NCI-H146 (cell line): ENCODE measurements at regions not wholly inside any gene's neighbourhood (a gene's known extent, or its start where the extent isn't known, plus 50 kb on each side); places are given as distances from the start of the nearest gene placed in this dataset.
"Not testable (repeated sequence)": the region's sequence is repeated elsewhere in the genome, so short reads cannot be mapped to it uniquely, and the experiment has no call there.

Experiments used
- DNase-seq: peaks from one replicate; lab custom pipeline; 2025; lab: John Stamatoyannopoulos, UW

- no peak for DNase-seq
Measured at GRCh38 chr16:16879567-16880251, 500.8 kb downstream of the NPIPA7 start.

DNA sequence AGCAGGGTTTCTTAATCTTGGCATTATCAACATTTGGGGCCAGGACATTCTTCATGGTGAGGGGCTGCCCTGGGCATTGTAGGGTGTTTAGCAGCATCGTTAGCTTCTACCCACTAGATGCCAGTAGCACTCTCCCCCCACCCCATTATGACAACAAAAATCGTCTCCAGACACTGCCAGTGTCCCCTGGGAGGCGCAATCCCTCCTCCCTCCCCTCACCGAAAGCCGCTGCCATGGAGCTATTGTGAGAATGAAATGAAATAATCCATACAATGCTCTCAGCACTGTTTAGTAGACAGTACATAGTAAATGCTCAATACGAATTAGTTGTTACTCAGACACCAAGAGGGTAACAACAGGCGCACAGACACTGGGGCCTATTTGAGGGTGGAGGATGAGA lies 502.9 kb downstream of the NPIPA7 start:
- DNase-seq, result no peak

DNA sequence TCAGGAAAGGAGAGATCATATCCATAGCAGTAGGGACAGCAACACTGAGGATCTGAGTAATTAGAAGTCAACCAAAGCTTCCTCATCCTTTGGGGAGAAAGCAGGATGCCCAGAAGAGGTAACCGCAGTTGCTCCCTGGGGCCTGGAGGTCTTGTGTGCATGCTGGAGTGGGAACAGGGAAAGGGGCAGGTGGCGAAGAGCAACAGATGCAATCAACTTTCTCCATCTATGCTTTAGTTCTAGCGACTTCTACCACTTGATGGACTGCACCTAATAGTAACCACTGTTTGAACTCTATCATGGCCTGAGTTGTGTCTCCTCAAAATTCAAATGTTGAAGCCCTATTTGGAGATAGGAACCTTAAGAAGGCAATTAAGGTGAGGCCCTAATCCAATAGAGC lies 503.8 kb downstream of the NPIPA7 start:
- DNase-seq, result no peak

DNA sequence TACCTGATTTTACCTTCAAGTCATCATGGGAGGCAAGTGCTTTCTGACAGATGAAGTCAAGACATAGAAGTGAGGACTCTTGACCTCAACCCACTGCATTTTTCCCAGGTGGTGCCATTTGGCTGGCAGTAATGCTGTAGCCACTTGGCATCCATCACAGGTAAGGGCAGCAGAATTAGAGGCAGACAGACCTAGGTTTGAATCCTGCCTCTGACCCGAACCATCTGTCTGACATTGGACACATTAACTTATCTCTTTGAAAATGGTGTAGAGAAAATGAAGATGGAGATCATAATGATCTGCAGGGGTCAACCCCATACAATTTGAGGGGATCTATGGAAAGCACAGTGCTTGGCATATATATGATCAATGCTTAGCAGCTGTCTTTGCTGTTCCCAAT lies 505.5 kb downstream of the NPIPA7 start:
- no peak for DNase-seq

GRCh38 chr16:16887193-16887592 lies 508.3 kb downstream of the NPIPA7 start:
- DNase-seq, result no peak

DNA sequence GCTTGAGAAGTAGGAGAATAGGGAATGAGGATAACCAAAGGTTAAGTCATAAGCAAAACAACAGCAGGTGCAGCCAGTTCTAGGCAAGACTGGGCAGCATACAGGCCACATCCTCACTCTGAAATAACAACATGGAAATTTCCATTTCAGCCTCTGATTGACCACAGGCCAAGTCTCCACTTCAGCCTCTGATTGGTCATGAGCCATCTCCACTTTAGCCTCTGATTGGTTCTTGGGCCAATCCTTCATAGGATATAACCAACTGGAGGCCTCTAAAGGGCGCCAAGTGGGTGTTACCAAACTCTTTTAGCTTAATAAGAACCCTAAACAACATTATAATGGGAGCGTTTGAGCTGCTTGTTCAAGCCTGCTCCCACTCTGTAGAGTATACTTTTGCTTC lies 512.0 kb downstream of the NPIPA7 start:
- no peak for DNase-seq

DNA sequence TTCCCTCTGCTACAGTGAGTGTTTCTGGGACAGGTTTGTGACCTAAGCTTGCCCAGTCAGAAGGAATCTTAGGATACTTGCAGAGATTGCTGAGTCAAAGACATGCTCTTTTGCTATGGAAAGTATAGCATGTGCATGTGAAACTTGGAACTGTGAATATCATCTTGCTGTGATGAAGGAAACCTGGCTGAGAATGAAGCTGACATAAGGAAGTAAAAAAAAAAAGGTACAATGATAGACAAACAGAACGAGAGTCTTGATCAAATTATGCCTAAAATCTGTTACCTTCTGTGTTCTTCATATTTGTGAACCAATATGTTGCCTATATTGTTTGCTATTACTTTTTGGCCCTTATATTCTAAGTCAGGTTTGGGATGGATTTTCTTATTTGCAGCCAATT lies 525.7 kb downstream of the NPIPA7 start:
- no peak for DNase-seq

DNA sequence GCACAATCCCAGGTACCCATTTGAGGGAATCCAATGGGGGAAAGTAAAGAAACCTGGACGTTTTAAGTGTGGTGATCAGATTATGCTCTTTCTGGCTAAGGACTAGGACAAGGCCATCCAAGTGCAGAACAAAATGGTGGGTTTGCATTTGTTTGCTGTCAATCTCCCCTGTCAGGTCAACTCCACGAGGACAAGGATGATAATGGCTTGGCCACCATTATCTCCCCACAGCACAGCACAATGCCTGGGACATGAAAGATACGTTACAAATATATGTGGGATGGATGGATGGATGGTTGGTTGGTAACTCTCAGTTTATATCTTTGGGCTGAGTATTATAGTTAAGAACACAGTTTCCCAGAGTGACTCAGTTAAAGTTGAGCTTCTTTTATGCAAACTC lies 526.9 kb downstream of the NPIPA7 start:
- no peak for DNase-seq

- DNase-seq, result no peak
Measured at GRCh38 chr16:16907089-16907488, 528.1 kb downstream of the NPIPA7 start.

GRCh38 chr16:16908077-16908476 lies 529.1 kb downstream of the NPIPA7 start:
- DNase-seq, result no peak

DNA sequence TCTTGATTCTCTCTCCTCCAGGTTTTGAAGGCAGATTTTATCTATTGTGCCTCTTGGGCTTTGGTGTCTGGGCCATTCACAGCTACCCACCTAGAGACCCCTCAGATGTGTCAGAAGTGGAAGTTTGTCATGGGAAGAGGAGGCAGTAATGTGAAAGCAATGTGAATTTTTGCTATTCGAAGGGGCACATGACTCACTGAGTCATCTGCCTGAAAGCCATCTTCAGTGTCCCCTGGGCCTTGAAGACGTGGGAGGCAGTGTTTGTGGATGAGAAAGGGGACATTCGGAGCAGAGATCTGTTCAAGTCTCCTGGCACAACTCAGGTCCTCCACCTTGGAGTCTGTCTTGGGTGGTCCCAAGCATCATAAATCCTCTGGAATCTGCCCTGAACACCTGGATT lies 530.2 kb downstream of the NPIPA7 start:
- no peak for DNase-seq

- no peak for DNase-seq
Measured at GRCh38 chr16:16910666-16911065, 531.7 kb downstream of the NPIPA7 start.

GRCh38 chr16:16915771-16916170 lies 536.8 kb downstream of the NPIPA7 start:
- no peak for DNase-seq

DNA sequence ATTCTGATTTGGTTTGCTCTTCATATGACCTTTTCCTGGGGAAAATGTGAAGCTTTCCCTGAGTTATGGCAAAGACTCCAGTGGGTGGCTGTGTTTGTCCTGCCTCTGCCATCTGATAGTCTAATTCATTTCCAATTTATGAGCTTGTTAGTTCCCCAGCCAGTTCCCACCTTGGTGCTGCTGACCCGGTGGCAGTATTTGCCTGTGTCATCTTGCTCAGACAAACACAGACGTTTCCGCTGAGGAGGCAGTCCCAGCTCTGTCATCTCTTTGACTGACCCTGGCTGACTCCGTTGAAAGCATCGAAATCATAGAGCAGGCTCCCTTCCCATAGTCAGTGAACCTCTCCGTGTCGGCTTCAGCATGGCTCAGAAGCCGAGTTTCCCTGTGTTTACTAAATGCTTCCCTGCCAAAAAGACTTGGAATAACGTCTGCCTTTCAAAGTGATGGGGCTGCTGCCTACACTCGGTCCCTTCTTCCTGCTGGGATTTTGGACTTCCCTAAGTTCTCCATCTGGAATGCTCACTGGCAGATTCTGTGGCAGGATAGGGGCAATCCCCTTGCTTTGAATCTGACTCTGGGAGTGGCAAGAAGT lies 538.3 kb downstream of the NPIPA7 start:
- no peak for DNase-seq

DNA sequence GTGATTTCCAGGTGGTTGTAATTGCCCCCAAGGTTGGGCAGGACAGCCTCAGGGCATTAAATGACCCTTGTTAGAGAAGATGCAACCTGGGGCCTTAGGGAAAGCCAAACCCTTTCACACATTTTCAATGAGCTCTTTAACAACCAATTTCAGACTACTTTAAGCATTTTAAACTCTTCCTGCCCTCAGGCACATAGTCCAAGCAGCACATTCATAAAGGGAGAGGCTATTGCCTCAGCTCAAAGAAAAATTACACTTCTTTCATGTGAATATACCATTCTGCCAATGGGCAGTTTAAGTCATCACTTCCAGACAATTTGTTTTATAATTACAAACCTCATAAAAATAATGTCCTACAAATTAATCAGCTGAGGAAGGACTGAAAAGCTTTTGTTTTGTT lies 544.5 kb downstream of the NPIPA7 start:
- DNase-seq, result no peak

- DNase-seq, result no peak
Measured at GRCh38 chr16:16924613-16925012, 545.7 kb downstream of the NPIPA7 start.

DNA sequence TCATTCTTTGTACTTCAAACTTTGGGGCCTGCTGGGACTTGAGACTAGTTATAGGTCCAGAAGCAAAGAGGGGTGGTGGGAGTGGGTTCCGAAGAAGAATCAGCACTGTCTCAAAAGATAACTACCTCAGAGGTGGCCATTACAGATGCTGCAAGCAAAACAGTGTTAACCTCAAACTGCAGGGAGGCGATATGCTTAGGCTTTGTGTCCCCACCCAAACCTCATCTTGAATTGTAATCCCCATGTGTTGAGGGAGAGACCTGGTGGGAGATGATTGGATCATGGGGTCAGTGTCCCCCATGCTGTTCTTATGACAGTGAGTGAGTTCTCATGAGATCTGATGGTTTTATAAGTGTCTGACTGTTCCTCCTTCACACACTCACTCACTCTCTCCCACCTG lies 545.3 kb downstream of the XYLT1 start:
- no peak for DNase-seq

DNA sequence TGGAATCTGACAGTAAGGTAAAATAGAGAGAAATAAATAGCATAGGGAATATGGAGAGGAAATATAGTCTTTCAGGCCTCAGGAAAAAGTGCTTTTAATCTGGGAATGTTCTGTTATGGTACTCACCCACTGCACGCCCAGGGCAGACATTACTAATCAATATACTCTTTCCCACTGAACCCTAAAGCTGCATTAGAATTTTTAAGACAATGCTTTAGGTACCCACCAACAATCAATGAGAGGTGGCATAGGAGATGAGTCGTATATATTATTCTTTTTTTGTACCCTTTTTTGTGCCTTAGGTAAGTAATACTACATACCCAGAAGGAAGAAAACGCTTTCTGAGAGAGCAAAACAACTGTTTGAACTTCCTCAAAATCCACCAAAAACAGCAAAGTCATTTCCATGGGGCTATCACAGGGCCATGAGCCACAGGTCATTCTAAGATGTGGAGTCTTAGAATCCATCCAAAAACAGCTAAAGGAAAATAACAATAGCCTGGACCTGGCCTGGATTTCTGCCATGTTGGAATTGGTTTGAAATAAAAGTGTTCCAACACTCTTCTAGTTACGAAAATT lies 542.1 kb downstream of the XYLT1 start:
- no peak for DNase-seq

DNA sequence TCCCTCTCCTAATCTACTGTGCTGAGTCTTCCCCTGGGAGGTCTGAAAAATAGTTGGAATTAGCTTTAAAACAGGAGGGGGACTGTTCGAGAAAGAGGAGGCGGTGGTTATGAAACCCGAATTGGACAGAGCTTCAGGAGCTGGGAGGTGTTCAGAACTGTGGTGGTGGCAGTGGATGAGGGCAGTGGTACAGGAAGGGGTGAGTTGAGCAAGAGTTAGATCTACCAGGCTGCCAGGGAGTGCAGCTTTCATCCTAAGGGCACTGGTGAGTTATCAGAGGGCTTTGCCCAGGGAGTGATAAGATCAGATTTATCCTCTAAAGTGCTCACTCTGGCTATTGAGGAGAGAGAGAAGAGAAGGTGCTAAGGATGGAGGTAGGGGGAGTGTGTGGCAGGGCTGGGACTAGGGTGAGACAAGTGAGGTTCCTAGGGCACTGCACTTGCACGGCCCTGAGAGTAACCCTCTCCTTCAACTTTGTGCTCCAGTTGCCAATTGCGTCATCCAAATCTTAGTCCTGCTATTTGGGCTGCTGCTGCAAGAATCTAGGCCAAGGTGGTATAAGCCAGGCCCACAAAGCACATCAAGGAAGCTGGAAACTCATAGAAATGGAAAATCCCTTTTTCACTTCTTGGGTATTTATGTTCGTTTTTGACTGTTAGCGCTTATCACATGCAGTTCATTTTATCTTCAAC lies 540.3 kb downstream of the XYLT1 start:
- no peak for DNase-seq

GRCh38 chr16:16933861-16934260 lies 536.9 kb downstream of the XYLT1 start:
- no peak for DNase-seq

- DNase-seq, result no peak
Measured at GRCh38 chr16:16934660-16935059, 536.1 kb downstream of the XYLT1 start.

- not testable (repeated sequence) for DNase-seq
Measured at GRCh38 chr16:16935909-16936308, 534.9 kb downstream of the XYLT1 start.

DNA sequence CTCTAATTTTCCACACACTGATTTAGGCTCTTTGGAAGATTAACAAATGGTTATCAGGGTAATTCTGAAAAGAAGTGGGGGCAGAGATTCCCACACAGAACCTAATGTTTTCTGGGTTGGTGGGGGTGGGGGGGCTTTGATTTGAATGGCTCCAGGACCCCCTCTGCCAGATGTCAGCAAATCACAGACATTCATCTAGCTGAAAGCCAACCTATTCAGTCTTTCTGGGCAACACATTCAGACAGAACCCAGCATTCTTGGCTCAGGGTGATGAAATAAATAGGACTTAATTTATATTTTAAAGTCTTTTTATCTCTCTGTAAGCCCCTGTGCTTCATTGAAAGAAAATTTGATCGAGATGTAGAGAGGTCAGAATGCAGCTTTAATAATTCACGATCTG lies 533.2 kb downstream of the XYLT1 start:
- DNase-seq, result no peak
